Right cardiac atrium (tissue), 5 donors: ENCODE measurements at regions not wholly inside any gene's neighbourhood (a gene's known extent, or its start where the extent isn't known, plus 50 kb on each side); places are given as distances from the start of the nearest gene placed in this dataset.

ENCODE experiments used
- ATAC-seq, 2 donors: fragments of 200-7000 bp; cut with Tn5 transposase; one replicate each; pipeline versions ENCODE4 v1.8.0 to v1.9.1; 2020; ENCODE audit warnings: moderate library complexity in 2 of 2, mild to moderate bottlenecking in 1 of 2
- DNase-seq, 3 donors: peaks; one replicate each; pipeline ENCODE4 v3.0.0-alpha.2; 2020
- H3K27ac ChIP-seq: one replicate; pipeline ENCODE4 v1.5.1; 2013; ENCODE audit warnings: mild to moderate bottlenecking, low read length, control low read depth, moderate library complexity
- H3K27me3 ChIP-seq: one replicate; pipeline ENCODE4 v1.6.1; 2013; ENCODE audit not compliant: control insufficient read depth, insufficient read depth
- H3K4me1 ChIP-seq: one replicate; pipeline ENCODE4 v1.6.1; 2013; ENCODE audit warnings: low read length; ENCODE audit not compliant: control insufficient read depth, insufficient read depth
- H3K4me3 ChIP-seq: one replicate; pipeline ENCODE4 v1.5.1; 2013; ENCODE audit warnings: low read length, control low read depth
- H3K9me3 ChIP-seq: one replicate; pipeline ENCODE4 v1.6.1; 2013; ENCODE audit warnings: low read length; ENCODE audit not compliant: control insufficient read depth
- WGBS: extraction: QIAGEN DNeasy Blood & Tissue Kit; methylation state at CpG from one replicate; pipeline ENCODE4 v1.1.7; 2013; 5-methylcytosine and 5-hydroxymethylcytosine counted together
- intact Hi-C, 4 donors: fragments of 100-400 bp; cut with DNase I; formaldehyde crosslinking; loops; one replicate each; pipeline versions ENCODE4 v1.11.0 to v1.14.0; 2022 to 2023
- donor health status: healthy with polysubstance abuse.
- donor health status: DM: no; HTN: yes; CAD: no.
- donor health status: DM: no; HTN: no; CAD: no.
- donor health status: DM: no; HTN: yes; CAD: no; lungs with severe emphysema.
- donor health status: DM: yes; HTN: yes; CAD: no.

GRCh38 chr4:110998320-110998719, 375.4 kb upstream of the PITX2 start:
- Histone ChIP-seq H3K27ac (no peak overlapping the region), H3K4me3 (no peak overlapping the region), H3K4me1 (no peaks in the 10 kb centered on the region), H3K9me3 (no peaks in the 10 kb centered on the region), H3K27me3 (no peaks in the 10 kb centered on the region)
- DNase-seq (no peak), ATAC-seq (no peak)
- WGBS, result 76% methylated on average over 1 of the region's 1 CpG
- intact Hi-C loops, result no loop called here

- 87% methylated on average over 2 of the region's 2 CpGs for WGBS
- no peaks in the 10 kb centered on the region for H3K27me3 ChIP-seq
- H3K4me1 ChIP-seq, result no peaks in the 10 kb centered on the region
- no peak overlapping the region for H3K27ac ChIP-seq
- H3K9me3 ChIP-seq, result no peaks in the 10 kb centered on the region
- intact Hi-C loops, result no loop called here
- no peak for DNase-seq
- no peak overlapping the region for H3K4me3 ChIP-seq
- ATAC-seq, result no peak
Observed at GRCh38 chr4:111011458-111011857, 388.6 kb upstream of the PITX2 start.

GRCh38 chr4:111013846-111014245, 391.0 kb upstream of the PITX2 start:
- Histone ChIP-seq H3K27ac (no peak overlapping the region), H3K4me3 (no peak overlapping the region), H3K4me1 (no peaks in the 10 kb centered on the region), H3K27me3 (no peaks in the 10 kb centered on the region), H3K9me3 (no peaks in the 10 kb centered on the region)
- intact Hi-C loops, result no loop called here
- 84% methylated on average over 7 of the region's 7 CpGs for WGBS
- ATAC-seq (no peak), DNase-seq (no peak)

GRCh38 chr4:111014537-111014936, 391.7 kb upstream of the PITX2 start:
- Histone ChIP-seq H3K9me3 (no peaks in the 10 kb centered on the region), H3K27me3 (no peaks in the 10 kb centered on the region), H3K4me3 (no peak overlapping the region), H3K27ac (no peak overlapping the region), H3K4me1 (no peaks in the 10 kb centered on the region)
- WGBS, result 89% methylated on average over 1 of the region's 1 CpG
- intact Hi-C loops, result no loop called here
- DNase-seq (no peak), ATAC-seq (no peak)

DNA sequence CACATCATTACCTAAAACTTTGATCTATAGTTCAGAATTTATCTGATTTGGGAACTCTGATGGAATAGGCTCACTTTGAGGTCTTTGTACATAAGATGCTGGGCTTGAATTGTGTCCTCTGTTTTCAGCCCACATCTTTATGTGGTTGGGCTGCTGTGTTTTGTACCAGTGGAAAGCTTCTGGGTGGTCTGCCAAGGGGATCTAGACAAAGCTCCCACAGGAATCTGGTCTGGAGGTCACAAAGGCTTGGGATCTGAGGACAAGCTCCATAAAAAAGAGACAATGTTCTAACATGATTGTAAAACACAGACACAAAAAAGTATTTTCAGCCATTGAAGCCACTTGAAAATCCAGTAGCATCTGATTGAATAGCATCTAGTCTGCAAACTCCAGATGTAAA, 393.5 kb upstream of the PITX2 start:
- DNase-seq, result no peak
- Histone ChIP-seq H3K9me3 (no peaks in the 10 kb centered on the region), H3K27me3 (no peaks in the 10 kb centered on the region), H3K4me3 (no peak overlapping the region), H3K27ac (no peak overlapping the region), H3K4me1 (no peaks in the 10 kb centered on the region)
- intact Hi-C loops, result no loop called here
- no peak for ATAC-seq

DNA sequence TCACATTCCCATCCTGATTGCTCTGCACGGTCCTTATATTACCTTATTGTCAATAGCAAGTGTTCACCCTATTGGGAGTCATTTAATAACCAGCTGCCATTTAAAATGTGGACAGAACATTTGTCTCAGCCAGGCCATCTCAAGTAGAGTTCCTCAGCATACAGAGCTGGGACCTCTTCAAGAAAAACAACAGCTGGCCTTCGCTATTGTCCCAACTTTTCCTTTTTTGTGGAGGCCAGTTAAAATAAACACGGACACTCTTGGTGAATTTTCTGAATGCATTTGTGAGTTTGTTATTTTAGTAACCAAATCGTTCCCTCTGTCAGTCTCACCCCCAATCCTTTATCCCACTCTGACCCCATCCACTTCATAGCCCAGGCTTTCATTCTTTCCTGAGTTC, 395.3 kb upstream of the PITX2 start:
- DNase-seq, result no peak
- intact Hi-C loops, result no loop called here
- Histone ChIP-seq H3K27me3 (no peaks in the 10 kb centered on the region), H3K4me3 (no peak overlapping the region), H3K9me3 (no peaks in the 10 kb centered on the region), H3K27ac (no peak overlapping the region), H3K4me1 (no peaks in the 10 kb centered on the region)
- no peak for ATAC-seq
- WGBS, result 43% methylated on average over 4 of the region's 4 CpGs

- Histone ChIP-seq H3K4me3 (no peak overlapping the region), H3K4me1 (no peaks in the 10 kb centered on the region), H3K27ac (no peak overlapping the region), H3K9me3 (no peaks in the 10 kb centered on the region), H3K27me3 (no peaks in the 10 kb centered on the region)
- ATAC-seq, result no peak
- no peak for DNase-seq
- 79% methylated on average over 1 of the region's 1 CpG for WGBS
- intact Hi-C loops, result no loop called here
Observed at GRCh38 chr4:111020476-111020875, 397.6 kb upstream of the PITX2 start.

DNA sequence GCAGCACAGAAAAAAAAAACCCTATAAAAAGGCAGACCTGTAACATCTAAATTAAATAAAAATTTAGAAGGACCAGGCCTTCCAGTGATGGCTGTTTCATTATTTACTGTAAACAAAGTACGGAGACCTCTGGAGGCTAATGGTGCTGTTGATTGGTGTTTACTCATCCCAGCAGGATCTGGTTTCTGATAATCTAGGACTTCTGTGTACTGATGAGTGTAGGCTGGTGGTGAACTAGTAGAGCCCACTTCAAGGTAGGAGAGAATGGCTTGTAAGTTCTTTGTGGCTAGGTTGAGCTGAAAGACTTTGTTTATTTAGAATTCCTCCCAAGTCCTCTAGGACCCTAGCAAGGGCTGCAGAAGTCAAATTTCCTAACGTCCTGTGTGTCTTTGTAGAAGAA, 398.1 kb upstream of the PITX2 start:
- Histone ChIP-seq H3K27me3 (no peaks in the 10 kb centered on the region), H3K9me3 (no peaks in the 10 kb centered on the region), H3K27ac (no peak overlapping the region), H3K4me3 (no peak overlapping the region), H3K4me1 (no peaks in the 10 kb centered on the region)
- DNase-seq (no peak), ATAC-seq (no peak)
- intact Hi-C loops, result no loop called here
- 42% methylated on average over 2 of the region's 2 CpGs for WGBS

DNA sequence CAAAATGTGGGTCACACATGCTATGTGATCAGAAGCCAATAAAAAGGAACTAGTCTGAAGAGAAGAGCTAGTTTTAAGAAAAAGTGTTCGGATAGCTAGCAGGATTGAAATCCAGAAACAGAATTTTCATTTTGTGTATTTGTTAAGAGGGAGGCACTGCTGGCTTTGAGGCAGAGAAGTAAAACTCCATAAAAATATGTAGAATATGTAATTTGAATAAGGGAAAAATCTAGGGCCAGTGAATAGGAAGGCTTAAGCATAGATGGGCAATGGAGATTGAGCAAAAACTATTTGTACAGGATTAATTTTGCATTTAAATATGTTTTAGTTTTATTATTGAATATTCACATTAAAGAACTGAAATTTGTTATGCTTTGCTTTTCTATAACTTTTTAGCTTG, 399.9 kb upstream of the PITX2 start:
- H3K27ac ChIP-seq, result no peak overlapping the region
- H3K4me3 ChIP-seq, result no peak overlapping the region
- ATAC-seq, result no peak
- no peaks in the 10 kb centered on the region for H3K9me3 ChIP-seq
- no peaks in the 10 kb centered on the region for H3K4me1 ChIP-seq
- 76% methylated on average over 1 of the region's 1 CpG for WGBS
- no peak for DNase-seq
- intact Hi-C loops, result no loop called here
- no peaks in the 10 kb centered on the region for H3K27me3 ChIP-seq

- DNase-seq (no peak), ATAC-seq (no peak)
- H3K4me1 ChIP-seq, result no peaks in the 10 kb centered on the region
- no peak overlapping the region for H3K27ac ChIP-seq
- intact Hi-C loops, result no loop called here
- no peaks in the 10 kb centered on the region for H3K27me3 ChIP-seq
- no peaks in the 10 kb centered on the region for H3K9me3 ChIP-seq
- H3K4me3 ChIP-seq, result no peak overlapping the region
- WGBS, result 39% methylated on average over 1 of the region's 1 CpG
Observed at GRCh38 chr4:111027526-111027925, 404.6 kb upstream of the PITX2 start.

DNA sequence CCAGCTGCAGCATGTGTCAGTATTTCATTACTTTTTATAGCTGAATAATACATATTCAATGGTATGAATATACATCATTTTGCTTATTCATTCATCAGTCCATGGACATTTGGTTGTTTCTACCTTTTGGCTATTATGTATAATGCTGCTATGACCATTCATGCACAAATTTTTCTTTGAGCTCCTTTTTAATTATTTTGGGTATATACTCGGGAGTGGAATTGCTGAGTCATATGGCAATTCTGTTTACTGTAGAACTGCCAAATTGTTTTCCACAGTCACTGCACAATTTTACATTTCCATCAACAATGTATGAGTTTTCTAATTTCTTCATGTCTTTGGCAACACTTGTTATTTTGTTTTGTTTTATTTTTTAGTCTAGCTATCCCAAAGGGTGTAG, 405.9 kb upstream of the PITX2 start:
- Histone ChIP-seq H3K27ac (no peak overlapping the region), H3K27me3 (no peaks in the 10 kb centered on the region), H3K9me3 (no peaks in the 10 kb centered on the region), H3K4me3 (no peak overlapping the region), H3K4me1 (no peaks in the 10 kb centered on the region)
- ATAC-seq (no peak), DNase-seq (no peak)
- intact Hi-C loops, result no loop called here
- 55% methylated on average over 1 of the region's 1 CpG for WGBS

DNA sequence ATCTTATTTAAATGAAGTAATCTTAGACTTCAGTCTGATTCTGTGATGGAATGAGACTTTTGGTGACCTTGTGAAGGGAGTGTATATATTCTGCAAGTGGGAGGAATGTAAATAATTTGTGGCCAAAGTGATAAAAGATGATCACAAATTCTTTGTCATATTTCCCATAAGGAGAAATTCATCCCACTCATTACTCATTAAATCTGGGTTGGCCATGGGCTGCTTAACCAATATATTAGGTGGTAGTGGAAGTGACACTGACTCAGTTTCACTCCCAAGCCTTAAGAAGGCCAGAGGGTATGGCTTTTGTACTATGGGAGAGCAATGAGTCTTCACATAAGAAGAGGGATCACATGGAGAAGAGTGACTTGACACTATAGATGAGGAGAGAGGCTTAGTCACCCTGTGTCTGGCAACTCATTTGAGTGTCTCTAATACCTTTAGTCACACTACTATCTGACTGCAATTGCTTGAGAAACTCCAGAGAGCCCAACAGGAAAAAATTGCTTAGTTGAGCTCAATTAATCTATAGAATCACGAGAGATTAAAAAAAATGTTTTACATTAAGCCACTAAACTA, 408.2 kb upstream of the PITX2 start:
- DNase-seq (no peak), ATAC-seq (no peak)
- Histone ChIP-seq H3K9me3 (no peaks in the 10 kb centered on the region), H3K27me3 (no peaks in the 10 kb centered on the region), H3K27ac (no peak overlapping the region), H3K4me1 (no peaks in the 10 kb centered on the region), H3K4me3 (no peak overlapping the region)
- intact Hi-C loops, result no loop called here
- WGBS, result 53% methylated on average over 1 of the region's 1 CpG
